CD14-positive monocyte (primary cell): ENCODE measurements at regions not wholly inside any gene's neighbourhood (a gene's known extent, or its start where the extent isn't known, plus 50 kb on each side); places are given as distances from the start of the nearest gene placed in this dataset.

ENCODE experiments used
- DNase-seq, 3 donors: peaks; one replicate each; pipeline ENCODE4 v3.0.0-alpha.2; 2011 to 2022
- H2AFZ ChIP-seq: 2 replicates; pipeline ENCODE4 v1.6.0; 2012; ENCODE audit warnings: mild to moderate bottlenecking, low read depth, low read length, inconsistent platforms; ENCODE audit not compliant: insufficient read depth, poor library complexity, severe bottlenecking
- H3K27ac ChIP-seq, 2 donors: 1 replicate in 1 of 2; 2 replicates in 1 of 2; pipeline ENCODE4 v1.5.1; 2012 to 2013; ENCODE audit warnings: low read length in 2 of 2, control low read depth in 1 of 2, inconsistent platforms in 1 of 2, low read depth in 1 of 2, mild to moderate bottlenecking in 1 of 2
- H3K27me3 ChIP-seq, 2 donors: one replicate each; pipeline versions ENCODE4 v1.6.0 to v1.6.1; 2011 to 2013; ENCODE audit warnings: low read length in 2 of 2; ENCODE audit not compliant: control insufficient read depth in 2 of 2, insufficient read depth in 2 of 2
- H3K36me3 ChIP-seq, 2 donors: replicated peaks in 1 of 2; 1 replicate in 1 of 2; 2 replicates in 1 of 2; pipeline versions ENCODE4 v1.5.1 to v1.6.1; 2012 to 2013; ENCODE audit warnings: low read length in 2 of 2, control low read depth in 1 of 2, inconsistent platforms in 1 of 2, mild to moderate bottlenecking in 1 of 2; ENCODE audit not compliant: insufficient read depth in 2 of 2, control insufficient read depth in 1 of 2
- H3K4me1 ChIP-seq, 2 donors: 1 replicate in 1 of 2; 2 replicates in 1 of 2; pipeline versions ENCODE4 v1.5.1 to v1.6.1; 2012 to 2013; ENCODE audit warnings: low read length in 2 of 2, control low read depth in 1 of 2, inconsistent platforms in 1 of 2, mild to moderate bottlenecking in 1 of 2, moderate library complexity in 1 of 2; ENCODE audit not compliant: insufficient read depth in 2 of 2, control insufficient read depth in 1 of 2
- H3K4me2 ChIP-seq: replicated peaks from 2 replicates; pipeline ENCODE3; 2012; ENCODE audit warnings: low read length, moderate library complexity, mild to moderate bottlenecking; ENCODE audit not compliant: poor library complexity, severe bottlenecking; ENCODE audit errors: extremely low read depth
- H3K4me3 ChIP-seq, 3 experiments: fragments of 200-600 bp in 1 of 3; sonication (generic) in 1 of 3; replicated peaks in 1 of 3; 1 replicate in 2 of 3; 2 replicates in 1 of 3; pipeline ENCODE4 v1.5.1; 2011 to 2013; ENCODE audit warnings: low read length in 3 of 3, mild to moderate bottlenecking in 3 of 3, control low read depth in 2 of 3, low read depth in 2 of 3, inconsistent platforms in 1 of 3, moderate library complexity in 1 of 3
- H3K79me2 ChIP-seq: 2 replicates; pipeline ENCODE4 v1.6.0; 2012; ENCODE audit warnings: mild to moderate bottlenecking, control low read depth, inconsistent platforms, low read length, moderate library complexity; ENCODE audit not compliant: insufficient read depth
- H3K9ac ChIP-seq: 2 replicates; pipeline ENCODE4 v1.6.0; 2017; ENCODE audit warnings: low read length, mild to moderate bottlenecking; ENCODE audit not compliant: insufficient read depth, poor library complexity, severe bottlenecking
- H3K9me3 ChIP-seq, 2 donors: replicated peaks in 1 of 2; 1 replicate in 1 of 2; 2 replicates in 1 of 2; pipeline versions ENCODE4 v1.5.1 to v1.6.1; 2012 to 2013; ENCODE audit warnings: low read length in 2 of 2, control low read depth in 1 of 2; ENCODE audit not compliant: control insufficient read depth in 1 of 2, insufficient read depth in 1 of 2
- H4K20me1 ChIP-seq: 2 replicates; pipeline ENCODE4 v1.6.0; 2012; ENCODE audit warnings: mild to moderate bottlenecking, low read length, control low read depth, moderate library complexity; ENCODE audit not compliant: insufficient read depth
- H3K27ac Mint-ChIP-seq, 7 donors: one replicate each; pipeline ENCODE4 v1.8.0; 2020; ENCODE audit warnings: mild to moderate bottlenecking in 7 of 7, mixed read lengths in 7 of 7, moderate library complexity in 6 of 7, inconsistent platforms in 2 of 7
- H3K27me3 Mint-ChIP-seq, 3 donors: one replicate each; pipeline ENCODE4 v1.8.0; 2021 to 2022; ENCODE audit warnings: low read depth in 3 of 3, mild to moderate bottlenecking in 3 of 3, mixed read lengths in 3 of 3, moderate library complexity in 3 of 3, inconsistent platforms in 1 of 3
- H3K36me3 Mint-ChIP-seq, 2 donors: one replicate each; pipeline ENCODE4 v1.8.0; 2020; ENCODE audit warnings: mixed read lengths in 2 of 2, inconsistent platforms in 1 of 2, mild to moderate bottlenecking in 1 of 2
- H3K4me1 Mint-ChIP-seq: one replicate; pipeline ENCODE4 v1.8.0; 2020; ENCODE audit warnings: mild to moderate bottlenecking, mixed read lengths
- H3K4me3 Mint-ChIP-seq, 2 donors: one replicate each; pipeline ENCODE4 v1.8.0; 2020; ENCODE audit warnings: mild to moderate bottlenecking in 2 of 2, mixed read lengths in 2 of 2, moderate library complexity in 1 of 2
- H3K9me3 Mint-ChIP-seq, 7 donors: one replicate each; pipeline ENCODE4 v1.8.0; 2020 to 2022; ENCODE audit warnings: mixed read lengths in 7 of 7, mild to moderate bottlenecking in 6 of 7, moderate library complexity in 6 of 7, inconsistent platforms in 2 of 7
- WGBS: methylation state at CpG from one replicate; pipeline ENCODE4 v1.1.5; 2013; ENCODE audit warnings: missing lambda C conversion rate; ENCODE audit not compliant: insufficient coverage; 5-methylcytosine and 5-hydroxymethylcytosine counted together
- intact Hi-C, 2 donors: fragments of 100-400 bp; cut with micrococcal nuclease; formaldehyde crosslinking; loops; one replicate each; pipeline versions ENCODE4 v1.15.0 to v1.15.1; 2023
- TF ChIP-seq, protein P1 (sequence below): fragments of 200-600 bp; IDR thresholded peaks from one replicate; pipeline ENCODE4 v1.8.0; 2022; ENCODE audit warnings: antibody characterized with exemption, mild to moderate bottlenecking

GRCh38 chr10:4243169-4243568, 458.2 kb upstream of the KLF6 start:
- Mint-ChIP-seq H3K4me3 (no peak overlapping the region), H3K36me3 (no peaks in the 10 kb centered on the region), H3K4me1 (peaks cover 2% of the 10 kb centered on the region), H3K9me3 (peaks cover 0 to 2% (median 0%) of the 10 kb centered on the region in 7 donors), H3K27ac (no peak overlapping the region), H3K27me3 (peaks cover 0 to 6% (median 1%) of the 10 kb centered on the region in 3 donors)
- intact Hi-C loops, result no loop called here
- H3K4me2 ChIP-seq, result no peak overlapping the region
- H3K9me3 ChIP-seq, result no peaks in the 10 kb centered on the region
- no peaks in the 10 kb centered on the region for H4K20me1 ChIP-seq
- no peak overlapping the region for H2AFZ ChIP-seq
- no CpG with 5 or more reads among the region's 6 CpGs for WGBS
- H3K4me1 ChIP-seq, result no peaks in the 10 kb centered on the region
- DNase-seq, result no peak
- H3K27me3 ChIP-seq, result no peaks in the 10 kb centered on the region
- no peaks in the 10 kb centered on the region for H3K79me2 ChIP-seq
- H3K9ac ChIP-seq, result no peak overlapping the region
- TF ChIP-seq, protein P1, sequence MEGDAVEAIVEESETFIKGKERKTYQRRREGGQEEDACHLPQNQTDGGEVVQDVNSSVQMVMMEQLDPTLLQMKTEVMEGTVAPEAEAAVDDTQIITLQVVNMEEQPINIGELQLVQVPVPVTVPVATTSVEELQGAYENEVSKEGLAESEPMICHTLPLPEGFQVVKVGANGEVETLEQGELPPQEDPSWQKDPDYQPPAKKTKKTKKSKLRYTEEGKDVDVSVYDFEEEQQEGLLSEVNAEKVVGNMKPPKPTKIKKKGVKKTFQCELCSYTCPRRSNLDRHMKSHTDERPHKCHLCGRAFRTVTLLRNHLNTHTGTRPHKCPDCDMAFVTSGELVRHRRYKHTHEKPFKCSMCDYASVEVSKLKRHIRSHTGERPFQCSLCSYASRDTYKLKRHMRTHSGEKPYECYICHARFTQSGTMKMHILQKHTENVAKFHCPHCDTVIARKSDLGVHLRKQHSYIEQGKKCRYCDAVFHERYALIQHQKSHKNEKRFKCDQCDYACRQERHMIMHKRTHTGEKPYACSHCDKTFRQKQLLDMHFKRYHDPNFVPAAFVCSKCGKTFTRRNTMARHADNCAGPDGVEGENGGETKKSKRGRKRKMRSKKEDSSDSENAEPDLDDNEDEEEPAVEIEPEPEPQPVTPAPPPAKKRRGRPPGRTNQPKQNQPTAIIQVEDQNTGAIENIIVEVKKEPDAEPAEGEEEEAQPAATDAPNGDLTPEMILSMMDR, result no peak
- H3K36me3 ChIP-seq, result no peaks in the 10 kb centered on the region
- no peak overlapping the region for H3K27ac ChIP-seq
- H3K4me3 ChIP-seq, result no peak overlapping the region

DNA sequence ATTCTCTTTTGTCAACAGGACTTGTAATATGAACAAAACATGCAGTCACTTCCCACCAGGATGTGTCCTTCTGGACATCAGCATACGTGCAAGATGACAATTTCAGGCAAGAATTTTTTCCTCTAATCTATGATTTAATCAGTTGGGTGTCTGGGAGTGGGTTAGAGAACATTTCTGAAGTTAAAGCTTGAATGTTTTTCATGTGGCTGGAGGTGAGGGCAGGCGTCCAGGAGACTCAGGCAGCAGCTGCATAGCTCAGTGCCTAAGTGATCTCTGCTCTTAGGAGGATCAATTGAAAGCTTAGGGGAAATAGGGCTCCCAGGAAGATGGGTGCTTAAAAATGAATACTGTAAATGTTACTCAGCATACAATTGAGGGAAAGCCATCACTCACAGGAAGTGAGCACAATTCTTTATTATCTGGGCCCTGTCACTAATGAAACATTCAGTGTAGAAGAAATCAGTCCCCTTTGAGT, 457.6 kb upstream of the KLF6 start:
- Mint-ChIP-seq H3K4me3 (no peak overlapping the region), H3K36me3 (no peaks in the 10 kb centered on the region), H3K9me3 (peaks cover 0 to 2% (median under 1%) of the 10 kb centered on the region in 7 donors), H3K27ac (no peak overlapping the region), H3K27me3 (peaks cover 0 to 4% (median 1%) of the 10 kb centered on the region in 3 donors), H3K4me1 (peaks cover 2% of the 10 kb centered on the region)
- Histone ChIP-seq H3K4me1 (no peaks in the 10 kb centered on the region), H3K9ac (no peak overlapping the region), H4K20me1 (no peaks in the 10 kb centered on the region), H3K4me3 (no peak overlapping the region), H3K36me3 (no peaks in the 10 kb centered on the region), H3K27ac (no peak overlapping the region), H3K79me2 (no peaks in the 10 kb centered on the region), H2AFZ (no peak overlapping the region), H3K27me3 (no peaks in the 10 kb centered on the region), H3K4me2 (no peak overlapping the region), H3K9me3 (no peaks in the 10 kb centered on the region)
- TF ChIP-seq, protein P1, result no peak
- intact Hi-C loops, result no loop called here
- 80% methylated on average over 1 of the region's 2 CpGs for WGBS
- DNase-seq, result no peak
